NCI-H1436 (cell line): ENCODE measurements at regions not wholly inside any gene's neighbourhood (a gene's known extent, or its start where the extent isn't known, plus 50 kb on each side); places are given as distances from the start of the nearest gene placed in this dataset.

Source experiments
- DNase-seq: peaks from one replicate; lab custom pipeline; 2025; lab: John Stamatoyannopoulos, UW

- DNase-seq, result no peak
Observed at GRCh38 chr7:91630581-91631380, 249.7 kb downstream of the MTERF1 start.

- no peak for DNase-seq
Observed at GRCh38 chr7:91632234-91632940, 248.1 kb downstream of the MTERF1 start.

- no peak for DNase-seq
Observed at GRCh38 chr7:91633013-91633441, 247.5 kb downstream of the MTERF1 start.

- peak; percentile 75 for DNase-seq
Observed at GRCh38 chr7:91634485-91635177, 245.9 kb downstream of the MTERF1 start.

- no peak for DNase-seq
Observed at GRCh38 chr7:91636129-91636724, 244.3 kb downstream of the MTERF1 start.

GRCh38 chr7:91636728-91637127, 243.8 kb downstream of the MTERF1 start:
- DNase-seq, result no peak

- DNase-seq, result no peak
Observed at GRCh38 chr7:91644256-91644655, 236.2 kb downstream of the MTERF1 start.

GRCh38 chr7:91645542-91645941, 235.0 kb downstream of the MTERF1 start:
- DNase-seq, result no peak

- DNase-seq, result no peak
Observed at GRCh38 chr7:91651986-91652385, 228.5 kb downstream of the MTERF1 start.

- no peak for DNase-seq
Observed at GRCh38 chr7:91653286-91653685, 227.2 kb downstream of the MTERF1 start.

GRCh38 chr7:91655656-91656055, 224.8 kb downstream of the MTERF1 start:
- no peak for DNase-seq

- no peak for DNase-seq
Observed at GRCh38 chr7:91656541-91657482, 223.7 kb downstream of the MTERF1 start.

- no peak for DNase-seq
Observed at GRCh38 chr7:91657483-91658071, 222.9 kb downstream of the MTERF1 start.

- DNase-seq, result no peak
Observed at GRCh38 chr7:91659096-91659495, 221.4 kb downstream of the MTERF1 start.

- DNase-seq, result no peak
Observed at GRCh38 chr7:91660734-91661356, 219.7 kb downstream of the MTERF1 start.

GRCh38 chr7:91661727-91662126, 218.8 kb downstream of the MTERF1 start:
- DNase-seq, result no peak

- DNase-seq, result no peak
Observed at GRCh38 chr7:91668217-91668616, 212.3 kb downstream of the MTERF1 start.

- no peak for DNase-seq
Observed at GRCh38 chr7:91671245-91671644, 209.3 kb downstream of the MTERF1 start.

- DNase-seq, result no peak
Observed at GRCh38 chr7:91674470-91674869, 206.0 kb downstream of the MTERF1 start.

- no peak for DNase-seq
Observed at GRCh38 chr7:91681718-91682117, 198.8 kb downstream of the MTERF1 start.
